Trophoblast cell (in vitro differentiated cells and primary cell): ENCODE measurements at regions not wholly inside any gene's neighbourhood (a gene's known extent, or its start where the extent isn't known, plus 50 kb on each side); places are given as distances from the start of the nearest gene placed in this dataset.

Source experiments
- DNase-seq, 2 donors: peaks; one replicate each; pipeline ENCODE4 v3.0.0-alpha.2; 2016
- H2AFZ ChIP-seq: 2 replicates; pipeline ENCODE4 v1.6.1; 2013; ENCODE audit warnings: low read length, moderate library complexity, mild to moderate bottlenecking; ENCODE audit not compliant: insufficient read depth, poor library complexity
- H2AK5ac ChIP-seq: 2 replicates; pipeline ENCODE4 v1.6.1; 2013; ENCODE audit warnings: mild to moderate bottlenecking, low read length
- H2BK120ac ChIP-seq: 2 replicates; pipeline ENCODE4 v1.6.1; 2013; ENCODE audit warnings: low read length, mild to moderate bottlenecking, moderate library complexity; ENCODE audit not compliant: insufficient read depth, poor library complexity
- H2BK12ac ChIP-seq: 2 replicates; pipeline ENCODE4 v1.6.1; 2013; ENCODE audit warnings: mild to moderate bottlenecking, low read length, moderate library complexity
- H2BK5ac ChIP-seq: 2 replicates; pipeline ENCODE4 v1.6.1; 2013; ENCODE audit warnings: low read length, low read depth, moderate library complexity, mild to moderate bottlenecking; ENCODE audit not compliant: poor library complexity
- H3K14ac ChIP-seq: 2 replicates; pipeline ENCODE4 v1.6.1; 2013; ENCODE audit warnings: mild to moderate bottlenecking, low read length
- H3K18ac ChIP-seq: 2 replicates; pipeline ENCODE4 v1.6.1; 2013; ENCODE audit warnings: mild to moderate bottlenecking, low read length
- H3K23ac ChIP-seq: 2 replicates; pipeline ENCODE4 v1.6.1; 2013; ENCODE audit warnings: low read length
- H3K27ac ChIP-seq: 2 replicates; pipeline ENCODE4 v1.5.1; 2013; ENCODE audit warnings: low read depth, mild to moderate bottlenecking, inconsistent platforms, low read length, moderate library complexity
- H3K27me3 ChIP-seq: 2 replicates; pipeline ENCODE4 v1.6.1; 2013; ENCODE audit warnings: inconsistent platforms, mild to moderate bottlenecking, low read length, moderate library complexity; ENCODE audit not compliant: insufficient read depth
- H3K36me3 ChIP-seq, 2 experiments: 1 replicate in 1 of 2; 2 replicates in 1 of 2; pipeline ENCODE4 v1.6.1; 2013; ENCODE audit warnings: low read length in 2 of 2, mild to moderate bottlenecking in 2 of 2, moderate library complexity in 1 of 2; ENCODE audit not compliant: insufficient read depth in 2 of 2, control insufficient read depth in 1 of 2
- H3K4ac ChIP-seq: 2 replicates; pipeline ENCODE4 v1.6.1; 2013; ENCODE audit warnings: low read depth, mild to moderate bottlenecking, low read length, moderate library complexity
- H3K4me1 ChIP-seq, 2 experiments: 1 replicate in 1 of 2; 2 replicates in 1 of 2; pipeline ENCODE4 v1.6.1; 2013; ENCODE audit warnings: low read length in 2 of 2, mild to moderate bottlenecking in 2 of 2, moderate library complexity in 1 of 2; ENCODE audit not compliant: insufficient read depth in 2 of 2, control insufficient read depth in 1 of 2
- H3K4me2 ChIP-seq: 2 replicates; pipeline ENCODE4 v1.6.1; 2013; ENCODE audit warnings: inconsistent platforms, mild to moderate bottlenecking, low read length, moderate library complexity
- H3K4me3 ChIP-seq: 2 replicates; pipeline ENCODE4 v1.5.1; 2013; ENCODE audit warnings: mild to moderate bottlenecking, low read depth, low read length, inconsistent platforms
- H3K79me1 ChIP-seq: one replicate; pipeline ENCODE4 v1.6.1; 2013; ENCODE audit warnings: low read length
- H3K79me2 ChIP-seq: 2 replicates; pipeline ENCODE4 v1.6.1; 2013; ENCODE audit warnings: low read length, mild to moderate bottlenecking; ENCODE audit not compliant: control insufficient read depth, insufficient read depth, poor library complexity
- H3K9ac ChIP-seq: 2 replicates; pipeline ENCODE4 v1.6.1; 2013; ENCODE audit warnings: mild to moderate bottlenecking, low read length
- H3K9me3 ChIP-seq: 2 replicates; pipeline ENCODE4 v1.6.1; 2013; ENCODE audit warnings: low read depth, mild to moderate bottlenecking, control low read depth, inconsistent platforms, low read length; ENCODE audit not compliant: insufficient read depth
- H4K12ac ChIP-seq: 2 replicates; pipeline ENCODE4 v1.6.1; 2013; ENCODE audit warnings: low read depth, mild to moderate bottlenecking, low read length, moderate library complexity
- H4K8ac ChIP-seq: 2 replicates; pipeline ENCODE4 v1.6.1; 2013; ENCODE audit warnings: low read depth, mild to moderate bottlenecking, low read length, moderate library complexity
- H4K91ac ChIP-seq: one replicate; pipeline ENCODE4 v1.6.1; 2013; ENCODE audit warnings: low read depth, mild to moderate bottlenecking, low read length, moderate library complexity
- WGBS: extraction: QIAGEN DNeasy Blood & Tissue Kit; methylation state at CpG from one replicate; pipeline ENCODE4 v1.1.7; 2013; ENCODE audit warnings: missing lambda C conversion rate; ENCODE audit not compliant: insufficient read length, insufficient coverage; ENCODE audit errors: extremely low coverage; 5-methylcytosine and 5-hydroxymethylcytosine counted together

DNA sequence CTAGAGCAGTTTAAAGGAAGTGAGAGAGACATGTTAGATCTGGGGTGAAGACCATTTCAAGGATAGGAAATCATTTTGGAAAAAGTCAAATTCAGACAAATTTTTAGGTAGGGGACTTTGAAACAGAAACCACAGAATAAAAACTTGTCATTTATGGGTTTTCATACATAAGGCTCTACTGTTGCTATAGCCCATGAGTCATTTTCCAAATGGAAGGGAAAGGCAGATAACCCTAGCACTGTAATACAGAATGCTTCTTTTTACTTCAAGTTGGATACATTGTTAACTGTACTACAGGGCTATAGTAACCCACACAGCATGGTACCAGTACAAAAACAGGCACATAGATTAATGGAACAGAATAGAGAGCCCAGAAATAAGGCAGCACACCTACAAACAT is 455.4 kb downstream of the EBF1 start:
- H3K14ac ChIP-seq, result no peak overlapping the region
- H2BK120ac ChIP-seq, result no peak overlapping the region
- no peak overlapping the region for H3K27ac ChIP-seq
- no peaks in the 10 kb centered on the region for H3K27me3 ChIP-seq
- H3K23ac ChIP-seq, result no peak overlapping the region
- H2AK5ac ChIP-seq, result no peak overlapping the region
- H3K36me3 ChIP-seq, result no peaks in the 10 kb centered on the region
- H4K12ac ChIP-seq, result no peak overlapping the region
- peaks cover 3% of the 10 kb centered on the region for H3K9me3 ChIP-seq
- no peaks in the 10 kb centered on the region for H3K79me2 ChIP-seq
- no peak overlapping the region for H3K4ac ChIP-seq
- H3K4me2 ChIP-seq, result no peak overlapping the region
- no peak for DNase-seq
- H3K79me1 ChIP-seq, result no peaks in the 10 kb centered on the region
- no peaks in the 10 kb centered on the region for H3K4me1 ChIP-seq
- H4K8ac ChIP-seq, result no peak overlapping the region
- no peak overlapping the region for H3K9ac ChIP-seq
- no peak overlapping the region for H3K18ac ChIP-seq
- no peak overlapping the region for H4K91ac ChIP-seq
- no peak overlapping the region for H3K4me3 ChIP-seq
- no peak overlapping the region for H2BK12ac ChIP-seq
- H2BK5ac ChIP-seq, result no peak overlapping the region
- H2AFZ ChIP-seq, result no peak overlapping the region

DNA sequence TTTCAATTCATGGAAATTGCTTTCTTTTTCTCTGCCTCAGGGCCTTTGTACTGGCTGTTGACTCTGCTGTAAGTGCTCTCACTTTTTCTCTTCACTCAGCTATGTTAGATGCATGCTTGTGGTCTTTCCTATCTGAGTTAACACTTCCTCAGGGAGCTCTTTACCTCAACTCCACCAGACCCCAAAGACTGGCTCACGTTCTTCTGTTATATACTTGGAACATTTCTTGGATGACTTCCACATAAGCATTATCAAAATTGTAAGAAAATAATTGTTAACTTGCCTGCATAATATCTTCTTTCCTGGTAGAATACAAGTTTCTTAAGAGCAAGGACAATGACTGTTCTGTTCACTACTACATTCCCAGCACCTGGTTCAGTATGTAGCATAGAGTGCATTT is 455.9 kb downstream of the EBF1 start:
- Histone ChIP-seq H3K4me2 (no peak overlapping the region), H3K27ac (no peak overlapping the region), H3K79me2 (no peaks in the 10 kb centered on the region), H3K14ac (no peak overlapping the region), H2BK120ac (no peak overlapping the region), H3K18ac (no peak overlapping the region), H3K4ac (no peak overlapping the region), H3K9ac (no peak overlapping the region), H3K4me1 (no peaks in the 10 kb centered on the region), H3K4me3 (no peak overlapping the region), H2AFZ (no peak overlapping the region), H4K12ac (no peak overlapping the region), H3K27me3 (no peaks in the 10 kb centered on the region), H4K91ac (no peak overlapping the region), H3K23ac (no peak overlapping the region), H3K36me3 (no peaks in the 10 kb centered on the region), H4K8ac (no peak overlapping the region), H2BK12ac (no peak overlapping the region), H2AK5ac (no peak overlapping the region), H3K79me1 (no peaks in the 10 kb centered on the region), H2BK5ac (no peak overlapping the region), H3K9me3 (peaks cover 3% of the 10 kb centered on the region)
- no peak for DNase-seq
- WGBS, result no CpG with 5 or more reads among the region's 1 CpG

DNA sequence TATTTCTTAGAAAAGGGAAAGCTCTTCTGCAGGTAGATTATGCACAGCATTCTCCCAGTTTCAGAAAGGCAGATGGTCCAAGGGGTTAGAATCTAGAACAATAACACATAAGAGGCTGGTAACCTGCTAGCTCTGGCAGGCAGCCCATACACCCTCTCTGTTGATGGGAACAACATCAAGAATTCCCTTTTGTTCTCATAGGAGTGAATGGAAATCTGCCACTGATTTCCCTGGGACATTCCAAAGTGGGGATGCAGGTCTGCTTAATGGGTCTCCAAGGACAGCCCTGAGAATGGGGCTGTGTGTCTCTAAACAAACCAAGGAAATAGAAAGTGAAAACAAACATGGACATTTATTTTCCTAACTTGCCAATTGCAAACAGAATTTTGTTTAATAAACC is 456.8 kb downstream of the EBF1 start:
- Histone ChIP-seq H2BK5ac (no peak overlapping the region), H4K91ac (no peak overlapping the region), H3K79me2 (no peaks in the 10 kb centered on the region), H3K79me1 (no peaks in the 10 kb centered on the region), H3K18ac (no peak overlapping the region), H3K27ac (no peak overlapping the region), H2BK120ac (no peak overlapping the region), H3K23ac (no peak overlapping the region), H3K4me1 (no peaks in the 10 kb centered on the region), H3K4me3 (no peak overlapping the region), H3K27me3 (no peaks in the 10 kb centered on the region), H2AK5ac (no peak overlapping the region), H3K9me3 (peaks cover 3% of the 10 kb centered on the region), H4K8ac (no peak overlapping the region), H3K9ac (no peak overlapping the region), H3K4ac (no peak overlapping the region), H3K36me3 (no peaks in the 10 kb centered on the region), H2AFZ (no peak overlapping the region), H4K12ac (no peak overlapping the region), H3K4me2 (no peak overlapping the region), H3K14ac (no peak overlapping the region), H2BK12ac (no peak overlapping the region)
- DNase-seq, result no peak

DNA sequence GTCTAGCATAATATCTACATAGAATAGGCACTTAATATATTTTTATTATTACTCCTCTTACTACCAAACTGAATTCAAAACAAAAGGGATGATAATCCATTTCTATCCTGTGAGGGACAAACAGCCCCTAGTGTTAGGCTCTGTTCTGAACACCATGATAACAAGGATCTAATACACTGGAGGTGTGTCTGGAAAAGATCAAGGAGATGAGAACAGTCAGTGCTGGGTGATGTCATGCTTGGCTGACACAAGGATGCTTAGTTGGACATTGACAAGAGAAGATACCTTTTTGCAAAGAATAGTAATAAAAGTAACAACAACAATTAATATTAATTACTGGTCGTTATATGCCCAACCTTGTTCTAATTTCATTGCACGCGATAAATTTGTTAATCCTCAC is 458.7 kb downstream of the EBF1 start:
- no peak overlapping the region for H3K4ac ChIP-seq
- no peak overlapping the region for H3K9ac ChIP-seq
- no peak overlapping the region for H4K8ac ChIP-seq
- no peak overlapping the region for H3K23ac ChIP-seq
- no peaks in the 10 kb centered on the region for H3K27me3 ChIP-seq
- no peak overlapping the region for H4K12ac ChIP-seq
- no peaks in the 10 kb centered on the region for H3K79me1 ChIP-seq
- no peaks in the 10 kb centered on the region for H3K4me1 ChIP-seq
- H3K18ac ChIP-seq, result no peak overlapping the region
- no peak overlapping the region for H3K4me2 ChIP-seq
- no peak overlapping the region for H2BK12ac ChIP-seq
- H3K4me3 ChIP-seq, result no peak overlapping the region
- no peak overlapping the region for H2AFZ ChIP-seq
- no peak for DNase-seq
- no peak overlapping the region for H3K27ac ChIP-seq
- peaks cover 2% of the 10 kb centered on the region for H3K9me3 ChIP-seq
- no peak overlapping the region for H2AK5ac ChIP-seq
- whole genome bisulfite sequencing, result no CpG with 5 or more reads among the region's 3 CpGs
- no peaks in the 10 kb centered on the region for H3K36me3 ChIP-seq
- no peak overlapping the region for H4K91ac ChIP-seq
- no peak overlapping the region for H2BK120ac ChIP-seq
- no peak overlapping the region for H3K14ac ChIP-seq
- H2BK5ac ChIP-seq, result no peak overlapping the region
- H3K79me2 ChIP-seq, result no peaks in the 10 kb centered on the region

DNA sequence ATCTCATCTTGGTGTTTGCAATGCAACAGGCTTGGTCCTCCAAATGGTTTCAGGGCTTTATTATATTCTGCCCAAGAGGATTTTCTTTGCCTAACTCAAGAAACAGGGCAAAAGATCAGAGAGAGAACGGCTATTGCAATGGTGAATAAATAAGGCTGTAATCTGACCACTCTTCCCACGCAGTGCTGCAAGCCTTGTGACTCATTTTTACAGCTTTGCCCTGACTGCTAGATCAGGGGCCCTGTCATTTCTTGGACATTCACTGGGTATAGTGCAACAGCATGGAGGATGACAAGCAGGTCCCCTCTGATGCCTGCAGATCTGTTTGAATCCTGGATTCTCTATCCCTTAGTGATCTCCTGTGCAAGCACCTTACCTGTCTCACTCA is 459.1 kb downstream of the EBF1 start:
- WGBS, result no CpG with 5 or more reads among the region's 2 CpGs
- Histone ChIP-seq H3K23ac (no peak overlapping the region), H3K79me2 (no peaks in the 10 kb centered on the region)

More for the DNA sequence above, 459.1 kb downstream of the EBF1 start:
- no peaks in the 10 kb centered on the region for H3K4me1 ChIP-seq
- peaks cover 2% of the 10 kb centered on the region for H3K9me3 ChIP-seq
- peak in 1 of 2 donors; percentile 5 for DNase-seq
- no peak overlapping the region for H3K4ac ChIP-seq
- H2BK5ac ChIP-seq, result no peak overlapping the region
- H3K4me2 ChIP-seq, result no peak overlapping the region
- no peak overlapping the region for H2BK120ac ChIP-seq
- no peak overlapping the region for H4K8ac ChIP-seq
- H2AK5ac ChIP-seq, result no peak overlapping the region
- H4K91ac ChIP-seq, result no peak overlapping the region
- H3K4me3 ChIP-seq, result no peak overlapping the region
- H3K18ac ChIP-seq, result no peak overlapping the region
- no peaks in the 10 kb centered on the region for H3K36me3 ChIP-seq
- H2AFZ ChIP-seq, result no peak overlapping the region
- H3K79me1 ChIP-seq, result no peaks in the 10 kb centered on the region
- no peak overlapping the region for H3K9ac ChIP-seq
- H3K27me3 ChIP-seq, result no peaks in the 10 kb centered on the region
- no peak overlapping the region for H2BK12ac ChIP-seq
- no peak overlapping the region for H3K27ac ChIP-seq
- no peak overlapping the region for H3K14ac ChIP-seq
- H4K12ac ChIP-seq, result no peak overlapping the region
